GM21737 (cell line): ENCODE measurements at regions not wholly inside any gene's neighbourhood (a gene's known extent, or its start where the extent isn't known, plus 50 kb on each side); places are given as distances from the start of the nearest gene placed in this dataset.

Experiments used
- ATAC-seq: cut with Tn5 transposase; IDR thresholded peaks from one replicate; pipeline ENCODE4 v1.9.1; 2021; ENCODE audit warnings: mild to moderate bottlenecking, moderate library complexity; ENCODE audit not compliant: unreplicated experiment

DNA sequence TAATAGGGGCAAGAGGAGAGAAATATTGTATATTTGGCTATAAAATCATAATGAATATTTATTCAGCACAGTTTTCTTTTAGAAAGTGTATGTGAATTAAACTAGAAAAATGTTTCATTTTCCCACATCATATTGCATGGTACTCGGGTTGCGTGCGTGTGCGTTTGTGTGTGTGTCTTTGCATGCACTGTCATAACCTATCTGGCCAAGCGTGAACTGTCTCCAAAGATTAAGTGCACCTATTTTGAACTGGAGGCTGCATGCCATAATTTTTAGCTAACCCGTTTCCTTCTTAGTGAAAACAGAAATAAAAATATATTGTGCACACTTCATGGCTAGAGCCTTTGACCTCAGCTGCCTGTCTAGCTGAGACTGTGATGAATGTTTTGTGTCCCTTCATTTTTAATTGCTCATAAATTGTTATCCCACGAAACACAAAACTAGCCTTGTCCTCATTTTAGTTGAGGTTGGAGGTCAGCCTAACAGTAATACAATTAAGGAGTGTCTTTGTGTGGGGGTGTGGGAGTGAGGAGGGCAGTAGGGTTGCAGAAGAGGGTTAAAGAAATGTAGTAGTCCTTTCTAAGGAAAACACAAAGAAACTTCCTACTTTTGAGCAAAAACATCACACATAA is 336.1 kb upstream of the POU3F2 start:
- no peak for ATAC-seq

DNA sequence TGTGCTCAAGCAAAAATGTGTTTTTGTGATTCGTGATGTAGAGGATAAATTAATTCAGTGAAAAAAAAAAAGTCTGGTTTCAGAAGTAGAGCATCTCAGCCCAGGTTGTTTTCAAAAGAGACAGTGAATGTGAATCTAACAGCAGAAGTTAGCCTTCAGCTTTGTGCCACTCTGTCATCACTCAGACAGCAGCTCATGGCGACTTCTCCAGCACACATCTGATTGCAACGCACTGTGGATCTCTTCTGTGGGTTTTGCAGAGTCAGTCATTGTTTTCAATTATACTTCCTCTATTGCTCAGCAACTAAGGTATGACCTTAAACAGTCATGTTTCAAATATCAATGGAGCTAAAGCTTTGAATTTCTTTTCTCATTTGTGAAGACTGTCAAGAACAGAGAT is 335.5 kb upstream of the POU3F2 start:
- ATAC-seq = no peak

DNA sequence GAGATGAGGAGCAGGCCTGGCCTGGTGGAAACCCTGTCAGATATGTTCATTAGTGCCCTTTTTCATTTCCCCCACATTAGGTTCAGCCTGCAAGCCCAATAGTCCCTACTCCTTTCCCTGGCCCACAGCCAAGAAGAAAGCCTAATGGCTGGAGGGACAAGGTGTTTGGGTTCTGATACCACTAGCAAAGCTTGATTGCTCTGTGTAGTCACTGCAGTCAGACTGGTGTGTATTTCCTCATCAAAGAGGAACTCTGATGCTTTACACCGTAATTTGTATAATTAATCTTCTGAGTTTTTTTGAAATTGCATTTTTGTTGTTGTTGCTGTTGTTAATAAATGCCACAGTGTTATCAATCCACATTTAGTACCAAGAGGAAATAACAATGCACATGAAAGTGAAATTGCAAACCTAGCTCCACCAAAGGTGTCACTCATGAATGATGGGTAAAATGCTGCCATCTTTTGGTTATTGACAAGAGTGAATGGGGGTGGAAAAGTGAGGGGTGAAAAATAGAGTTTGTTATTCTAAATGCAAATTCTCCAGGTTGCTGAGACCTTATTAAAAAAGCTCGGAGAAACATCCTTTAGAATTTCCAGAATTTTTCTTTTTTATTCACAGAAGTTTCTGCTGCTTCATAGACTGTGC is 320.2 kb upstream of the POU3F2 start:
- no peak for ATAC-seq

DNA sequence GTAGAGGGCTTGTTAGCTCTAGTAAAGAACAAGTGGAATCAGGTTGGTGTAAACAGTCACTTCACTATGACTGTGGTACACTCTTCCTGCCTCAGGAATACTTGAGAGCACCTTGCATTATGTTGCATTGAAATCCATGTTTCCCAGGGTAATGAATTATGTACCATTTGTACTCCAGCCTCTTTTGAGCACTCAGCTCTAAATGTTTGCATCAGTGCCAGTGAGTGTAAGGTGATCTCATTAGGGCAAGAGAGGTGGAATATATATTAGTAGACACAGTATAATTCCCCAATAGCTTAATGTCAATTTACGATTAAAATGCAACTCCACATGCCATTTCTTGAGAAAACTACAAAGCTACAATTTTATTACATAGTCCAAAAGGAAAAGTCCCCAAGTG is 319.6 kb upstream of the POU3F2 start:
- ATAC-seq = no peak

DNA sequence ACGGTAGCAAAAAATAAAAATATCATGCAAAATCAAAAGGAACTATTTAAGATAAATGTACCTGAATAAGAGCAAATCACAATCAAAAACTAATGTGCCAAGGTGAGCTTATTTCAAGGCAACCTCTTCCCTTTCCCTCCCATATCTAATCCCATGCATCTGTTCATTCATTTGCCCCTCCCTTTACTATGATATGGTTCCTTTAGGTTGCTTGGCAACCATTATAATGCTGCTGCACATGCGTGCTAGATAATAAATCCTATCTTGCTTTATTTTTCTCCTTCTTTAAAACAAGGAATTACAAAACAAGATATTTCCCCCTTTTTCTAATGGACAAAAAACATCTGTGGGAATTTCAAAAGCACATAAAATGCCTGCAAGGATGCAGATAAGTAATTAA is 318.2 kb upstream of the POU3F2 start:
- no peak for ATAC-seq

DNA sequence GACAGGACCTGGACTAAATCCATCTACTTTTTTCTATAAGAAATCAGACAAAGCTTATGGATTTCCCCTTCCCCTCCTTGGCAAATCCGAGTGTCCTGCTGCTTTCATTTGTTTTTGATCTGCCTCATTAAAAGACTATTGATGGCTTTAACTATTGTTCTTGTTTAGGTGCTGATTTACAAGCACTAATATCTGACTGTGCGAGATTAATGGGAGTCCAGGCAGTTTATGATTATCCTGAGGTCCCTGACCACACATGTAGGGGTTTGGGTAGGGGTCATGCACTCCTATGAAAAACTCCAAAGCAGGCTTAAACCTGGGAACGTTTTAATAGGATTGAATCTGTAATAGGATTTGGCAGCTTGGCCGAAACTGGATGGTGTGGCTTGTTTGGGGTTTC is 317.5 kb upstream of the POU3F2 start:
- no peak for ATAC-seq

DNA sequence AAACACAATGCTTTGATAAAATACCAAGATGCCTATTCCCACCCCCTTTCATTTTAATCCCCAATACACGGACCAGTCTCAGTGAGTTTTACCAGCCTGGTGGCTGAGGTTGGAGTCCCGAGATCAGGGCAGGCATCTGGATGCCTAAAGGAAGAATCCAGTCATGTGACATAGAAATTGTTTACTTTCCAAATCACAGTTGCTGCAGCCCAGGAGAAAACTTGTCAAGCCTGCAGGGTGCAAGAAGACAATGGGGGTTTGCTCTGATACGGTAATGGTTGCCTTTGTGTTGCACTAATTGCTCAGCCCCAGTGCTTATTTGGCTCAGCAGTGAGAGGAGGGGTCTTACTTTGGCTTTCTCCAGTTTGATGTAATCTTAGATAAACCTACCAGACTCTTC is 308.5 kb upstream of the POU3F2 start:
- ATAC-seq = no peak

DNA sequence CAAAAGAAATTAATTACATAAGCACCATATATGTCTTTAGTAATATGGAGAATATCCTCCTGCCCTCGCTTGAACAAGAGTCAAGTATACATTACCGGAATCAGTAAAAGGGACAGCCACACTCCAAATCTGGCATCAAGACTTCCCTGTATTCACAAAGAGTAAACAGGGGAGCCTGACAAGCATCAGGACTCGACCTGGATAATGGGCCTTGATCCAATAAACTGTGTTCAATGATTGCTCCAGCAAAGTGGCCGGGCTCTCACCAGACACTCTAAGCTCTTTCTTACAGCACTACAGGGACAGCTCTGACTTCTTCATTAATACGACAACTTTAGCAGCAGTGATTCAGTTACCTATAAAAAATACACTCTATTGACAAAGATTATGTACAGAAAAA is 307.9 kb upstream of the POU3F2 start:
- no peak for ATAC-seq

DNA sequence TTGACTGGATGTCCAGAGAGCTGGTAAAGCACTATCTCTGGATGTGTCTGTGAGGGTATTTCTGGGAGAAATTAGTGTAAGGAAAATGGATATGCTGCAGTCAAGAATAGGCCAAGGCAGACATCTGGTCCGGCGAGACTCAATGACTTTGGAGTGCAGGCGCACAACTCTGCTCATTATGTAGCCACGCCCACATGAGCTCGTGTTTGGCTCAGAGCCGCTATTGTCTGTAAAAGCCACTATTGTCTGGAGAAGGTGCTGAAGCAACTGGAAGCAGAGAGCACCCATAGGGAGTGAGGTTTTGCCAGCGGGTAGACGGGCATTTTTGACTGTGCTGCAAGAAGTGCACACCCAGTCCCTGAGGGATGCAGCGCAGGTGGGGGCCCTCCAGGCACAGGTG is 305.0 kb upstream of the POU3F2 start:
- no peak for ATAC-seq

DNA sequence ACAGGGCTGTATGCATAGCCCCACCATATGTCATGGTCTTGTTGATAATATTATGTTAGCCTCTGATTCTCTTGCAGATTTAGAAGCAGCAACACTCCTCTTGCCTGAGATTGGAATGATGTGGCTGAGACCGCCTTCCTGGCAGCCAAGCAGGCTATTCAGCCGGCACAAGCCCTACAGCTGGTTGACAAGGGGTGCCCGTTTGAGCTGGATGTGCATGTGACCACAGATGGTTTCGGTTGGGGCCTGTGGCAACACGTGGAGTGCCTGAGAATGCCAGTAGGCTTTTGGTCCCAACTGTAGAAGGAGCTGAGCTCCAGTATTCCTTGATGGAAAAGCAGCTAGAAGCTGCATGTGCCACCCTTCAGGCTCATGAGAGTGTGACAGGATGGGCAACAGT is 303.6 kb upstream of the POU3F2 start:
- no peak for ATAC-seq

DNA sequence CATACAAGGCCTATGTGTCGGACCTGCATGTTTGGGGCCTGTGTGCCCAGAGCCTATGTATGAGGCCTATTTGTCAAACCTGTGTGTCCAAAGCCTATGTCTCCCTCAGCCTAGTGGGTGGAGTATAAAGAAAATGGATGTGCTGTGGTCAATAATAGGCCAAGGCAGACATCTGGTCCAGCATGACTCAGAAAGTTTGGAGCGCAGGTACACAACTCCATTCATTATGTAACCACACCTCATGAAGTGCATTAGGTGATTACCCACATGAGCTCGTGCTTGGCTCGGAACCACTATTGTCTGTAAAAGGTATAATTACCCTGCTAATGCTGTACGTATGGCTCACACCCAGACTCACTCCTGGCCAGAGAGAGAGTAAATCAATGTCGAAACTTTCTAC is 302.4 kb upstream of the POU3F2 start:
- ATAC-seq = no peak

DNA sequence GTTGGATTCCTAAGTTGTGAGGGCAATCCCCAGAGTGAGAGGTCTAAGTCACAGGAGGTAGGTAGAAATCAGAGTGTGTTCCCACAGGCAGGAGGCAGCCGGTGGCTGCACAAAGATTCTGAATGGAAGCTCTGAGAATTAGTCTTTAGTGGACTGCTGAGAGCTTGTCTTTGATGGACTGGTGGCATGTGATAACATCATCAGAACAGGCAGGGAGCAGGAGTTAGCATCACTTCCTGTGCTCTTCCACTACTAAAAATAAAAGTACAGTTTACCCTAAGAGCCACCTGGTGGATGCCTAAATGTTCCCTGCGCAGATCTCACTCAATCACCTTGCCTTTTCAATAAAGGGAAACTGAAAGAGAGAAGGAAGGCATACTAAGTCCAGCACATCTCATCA is 294.6 kb upstream of the POU3F2 start:
- ATAC-seq = no peak

DNA sequence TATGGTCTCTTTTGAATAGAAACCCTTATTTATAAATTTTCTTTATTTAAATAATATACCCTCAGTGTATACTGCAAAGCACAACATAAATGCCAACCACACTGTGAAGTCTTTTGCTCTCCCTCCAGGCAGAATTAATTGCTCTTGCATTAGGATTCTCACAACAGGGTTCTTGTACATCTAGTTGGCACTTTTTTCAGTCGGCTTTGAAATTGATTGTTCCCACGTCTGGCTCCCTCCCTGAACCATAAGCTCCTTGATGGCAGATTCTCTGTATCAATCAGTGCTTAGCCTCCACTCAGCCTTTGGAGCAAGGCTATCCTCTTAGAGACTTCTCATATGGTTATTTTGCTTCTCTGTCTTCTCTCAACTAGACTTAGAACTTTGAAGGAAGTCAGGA is 288.0 kb upstream of the POU3F2 start:
- no peak for ATAC-seq

DNA sequence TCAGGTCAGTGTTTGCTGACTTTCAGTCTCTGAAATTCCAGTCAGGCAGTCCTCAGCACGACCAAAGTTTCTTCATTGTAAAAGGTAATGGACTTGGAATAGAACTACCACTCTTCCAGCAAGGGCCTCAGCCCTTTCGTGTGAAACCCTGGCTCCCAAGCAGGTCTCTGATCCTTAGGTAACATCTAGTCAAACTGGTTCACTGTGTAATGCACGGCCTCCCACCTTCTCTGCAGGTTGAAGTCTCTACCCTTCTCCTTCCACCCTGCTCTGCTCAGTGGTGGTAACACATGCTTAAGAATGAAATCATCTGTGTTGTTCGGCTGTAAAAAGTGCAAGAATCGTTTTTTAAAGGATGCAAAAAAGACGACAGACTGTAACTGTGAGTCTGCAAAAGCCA is 287.2 kb upstream of the POU3F2 start:
- no peak for ATAC-seq

DNA sequence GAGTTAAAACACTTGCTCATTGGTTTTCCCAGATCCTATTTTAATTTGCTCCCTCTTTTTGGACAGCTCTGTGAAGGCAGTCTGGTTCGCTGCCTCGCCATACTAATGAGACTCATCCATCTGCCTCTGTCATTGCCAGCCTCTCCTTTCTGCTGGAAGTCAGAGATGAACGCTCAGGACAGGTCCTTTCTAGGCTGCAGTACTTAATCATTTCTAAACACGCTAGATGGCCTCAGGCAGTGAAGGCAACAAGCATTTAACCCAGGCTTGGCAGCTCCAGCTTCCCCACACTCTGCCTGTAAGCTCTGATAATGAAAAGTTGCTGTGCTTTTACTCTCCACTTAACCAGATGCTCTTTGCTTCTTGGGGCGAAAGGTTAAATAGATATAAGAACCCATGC is 286.7 kb upstream of the POU3F2 start:
- no peak for ATAC-seq

DNA sequence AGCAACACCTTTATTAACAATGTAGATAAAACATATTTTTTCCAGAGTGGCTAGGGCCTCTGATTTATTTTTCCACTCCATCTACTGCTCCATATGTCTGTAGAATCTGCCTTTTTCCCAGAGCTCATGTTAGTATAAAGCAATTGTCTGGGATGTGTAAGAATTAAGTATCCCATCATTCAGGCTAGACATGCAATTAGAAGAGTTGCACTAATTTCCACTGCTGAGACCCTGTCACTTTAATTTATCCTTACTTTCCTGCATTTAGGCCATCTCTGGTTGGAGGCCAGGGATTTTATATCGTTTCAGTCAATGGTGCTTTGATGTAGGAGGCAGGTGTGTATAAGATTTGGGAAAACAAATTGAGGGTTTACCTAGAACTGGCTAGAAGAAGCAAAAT is 286.1 kb upstream of the POU3F2 start:
- ATAC-seq = no peak

DNA sequence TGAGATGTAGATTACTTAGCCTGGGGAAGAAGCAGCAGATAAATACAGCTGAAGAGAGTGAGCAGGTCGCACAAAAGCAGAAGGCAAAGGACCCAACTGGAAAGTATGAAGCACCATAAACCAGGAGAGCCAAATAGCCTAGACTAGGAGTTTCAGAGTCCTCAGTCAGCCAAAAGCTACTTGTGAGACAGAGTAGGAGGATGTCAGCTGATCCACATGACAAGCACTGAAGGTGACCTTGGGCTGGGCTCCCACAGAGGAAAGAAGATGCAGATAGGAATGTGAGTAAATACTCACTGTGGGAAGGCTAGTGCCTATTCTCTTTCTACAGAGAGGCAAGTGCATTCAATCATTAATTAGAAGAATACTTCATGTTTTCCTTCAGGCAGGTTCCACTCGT is 274.0 kb upstream of the POU3F2 start:
- no peak for ATAC-seq

DNA sequence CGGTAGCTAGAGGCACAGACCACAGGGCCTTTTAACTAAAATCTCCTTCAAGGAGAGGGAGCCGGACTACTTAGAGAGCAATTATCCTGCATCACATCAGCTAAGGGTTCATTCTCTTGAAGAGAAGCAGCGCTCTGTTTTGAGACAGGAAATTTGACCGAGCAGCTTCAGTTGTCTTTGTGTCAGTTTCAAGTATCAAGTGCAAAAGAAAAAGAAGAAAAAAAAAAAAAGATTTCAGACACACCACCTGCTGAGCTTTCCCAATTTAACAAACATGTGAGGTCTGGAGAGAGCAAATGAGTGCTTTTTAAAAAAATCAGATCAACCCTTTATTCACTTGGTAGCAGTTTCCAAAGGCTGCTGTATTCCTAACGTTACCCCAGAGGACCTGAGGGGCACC is 273.5 kb upstream of the POU3F2 start:
- ATAC-seq = no peak

DNA sequence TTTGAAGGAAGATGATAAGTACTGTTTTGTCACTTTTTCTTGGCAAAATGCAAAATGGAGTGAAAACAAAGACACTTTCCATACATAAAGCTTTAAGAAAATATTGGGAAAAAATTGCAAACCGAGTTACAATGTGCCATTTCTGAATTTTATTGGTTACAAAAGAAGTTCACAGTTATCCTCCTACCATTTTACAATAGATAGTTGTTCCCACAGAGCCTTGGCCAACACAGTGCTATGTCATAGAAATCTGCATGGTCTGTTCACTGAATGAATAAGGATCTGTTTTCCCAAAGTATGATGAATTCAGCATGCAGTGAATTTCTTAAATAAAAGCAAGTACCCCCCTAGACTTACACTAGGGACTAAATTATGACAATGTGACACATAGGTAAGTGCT is 268.2 kb upstream of the POU3F2 start:
- no peak for ATAC-seq

DNA sequence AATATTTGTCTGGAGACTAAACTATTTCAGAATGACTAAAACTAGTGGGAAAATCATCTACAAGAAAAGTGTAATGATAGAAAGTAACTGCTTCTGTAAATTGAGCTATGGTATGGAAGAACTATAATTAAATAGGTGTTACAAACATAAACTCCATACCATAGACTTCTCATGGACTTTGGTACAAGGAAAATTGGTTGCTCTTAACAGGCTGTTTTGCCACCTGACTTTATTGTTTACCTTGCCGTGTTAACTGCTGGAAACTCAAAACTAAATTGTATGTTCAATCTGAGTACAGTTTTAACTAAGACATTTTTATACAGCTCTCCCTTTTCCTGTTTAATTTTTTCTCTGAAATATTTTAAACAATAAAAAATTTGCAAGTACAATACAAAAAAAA is 261.8 kb upstream of the POU3F2 start:
- ATAC-seq = no peak

DNA sequence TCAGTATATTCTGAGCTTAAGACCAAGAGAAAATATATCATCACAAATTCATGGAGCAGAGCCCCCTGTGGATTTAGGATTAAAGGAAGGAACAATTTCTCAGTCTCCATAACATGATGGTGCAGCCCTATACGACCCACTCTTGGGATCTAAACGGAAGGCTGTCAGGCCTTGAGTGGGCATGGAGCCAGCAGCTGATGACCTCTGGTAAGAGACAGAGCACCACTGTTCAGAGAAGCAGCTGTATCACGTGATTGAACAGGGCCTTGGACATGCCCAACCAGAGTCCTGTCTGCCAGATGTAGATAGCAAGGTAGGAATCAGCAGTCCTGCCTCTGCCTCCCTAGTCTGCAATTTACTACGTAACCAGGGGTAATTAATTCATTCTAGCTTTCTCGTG is 259.4 kb upstream of the POU3F2 start:
- ATAC-seq = no peak

DNA sequence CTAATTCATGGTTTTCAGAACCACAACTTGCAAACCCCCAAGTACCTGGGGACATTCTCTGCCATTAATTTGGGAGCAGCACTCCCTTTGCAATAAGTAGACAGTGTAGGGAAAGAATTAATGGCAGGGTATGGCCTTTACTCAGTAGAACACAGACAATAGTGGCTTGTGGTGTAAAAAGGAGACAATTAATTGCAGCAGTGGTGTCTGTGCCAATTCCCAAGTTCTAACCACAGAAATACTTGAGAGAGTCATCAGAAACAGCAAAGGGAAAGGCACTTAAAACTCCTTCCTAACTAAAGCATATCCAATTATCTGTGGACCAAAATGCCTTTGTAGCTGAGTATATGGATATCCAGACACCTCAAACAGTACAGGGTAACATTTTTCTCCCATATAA is 257.6 kb upstream of the POU3F2 start:
- no peak for ATAC-seq

DNA sequence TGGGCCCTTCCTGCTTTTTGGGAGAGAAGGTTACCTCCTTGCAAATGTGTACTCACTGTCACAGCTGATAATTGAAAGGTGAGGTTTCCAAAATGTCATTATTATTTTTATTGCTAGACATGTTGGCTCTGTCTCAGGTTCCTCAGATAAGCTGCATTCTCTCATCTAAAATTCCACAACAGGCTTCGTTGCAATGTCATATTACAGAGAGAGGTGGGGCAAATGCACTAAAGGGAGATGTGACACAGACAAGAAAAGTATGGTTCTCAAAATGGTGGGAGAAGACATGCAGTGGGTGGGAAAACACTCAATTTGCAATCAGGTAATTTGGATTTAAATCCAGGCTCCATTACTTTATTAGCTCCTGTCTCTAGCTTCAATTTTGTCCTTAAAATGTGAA is 256.4 kb upstream of the POU3F2 start:
- no peak for ATAC-seq
